ENCODE measurements at regions not wholly inside any gene's neighbourhood (a gene's known extent, or its start where the extent isn't known, plus 50 kb on each side); places are given as distances from the start of the nearest gene placed in this dataset.

DNA sequence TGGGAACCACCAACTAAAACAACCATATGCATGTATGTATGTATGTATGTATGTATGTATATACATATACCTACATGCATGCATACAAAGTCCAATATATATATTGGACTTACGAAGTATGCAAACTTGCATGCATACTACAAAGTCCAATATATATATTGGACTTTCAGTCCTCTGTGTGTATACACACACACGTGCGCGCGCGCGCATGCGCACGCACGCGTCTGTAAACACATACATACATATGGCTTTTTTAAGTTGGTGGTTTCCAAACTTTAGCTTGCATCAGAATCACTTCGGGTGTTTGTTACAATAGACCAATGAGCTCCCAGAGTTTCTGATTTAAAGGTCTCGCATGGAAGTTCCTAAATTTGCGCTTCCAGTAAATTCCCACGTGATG, 197.5 kb upstream of the C1orf87 start:
- H3K27me3 ChIP-seq (ENCODE audit: control insufficient read depth in 1 of 2, insufficient read depth in 2 of 2, low read length in 2 of 2): no peaks in the 10 kb centered on the region
- intact Hi-C loops (cut with DNase I, micrococcal nuclease): no loop called here
- POLR2A ChIA-PET: no interaction called here
- TF ChIP-seq CTCF (IDR thresholded peaks at IDR 0.05): no peak
- H3K9me3 ChIP-seq (ENCODE audit: control insufficient read depth in 1 of 2, insufficient read depth in 1 of 2, low read length in 2 of 2): peaks cover 0 to 4% of the 10 kb centered on the region in 2 experiments
- H3K27ac Mint-ChIP-seq: no peak overlapping the region
- CTCF ChIA-PET: no interaction called here
- no peak overlapping the region for H3K27ac ChIP-seq (ENCODE audit: low read depth in 1 of 2, low read length in 2 of 2)
- H3K4me3 ChIP-seq (ENCODE audit: low read length): no peak overlapping the region
- no peaks in the 10 kb centered on the region for H3K36me3 Mint-ChIP-seq (ENCODE audit: low read depth)
- H3K36me3 ChIP-seq (ENCODE audit: insufficient read depth, low read length): no peaks in the 10 kb centered on the region
- H3K4me3 Mint-ChIP-seq: no peak overlapping the region
- H3K4me1 Mint-ChIP-seq (ENCODE audit: low read depth): no peaks in the 10 kb centered on the region
- ATAC-seq (ENCODE audit: poor library complexity): no peak
- no peaks in the 10 kb centered on the region for H3K27me3 Mint-ChIP-seq
- DNase-seq: no peak
- H3K4me1 ChIP-seq (ENCODE audit: insufficient read depth, low read length): no peaks in the 10 kb centered on the region
- H3K9me3 Mint-ChIP-seq: no peaks in the 10 kb centered on the region

- Histone ChIP-seq H3K27me3 (ENCODE audit: control insufficient read depth in 1 of 2, insufficient read depth in 2 of 2, low read length in 2 of 2) (no peaks in the 10 kb centered on the region), H3K9me3 (ENCODE audit: control insufficient read depth in 1 of 2, insufficient read depth in 1 of 2, low read length in 2 of 2) (peaks cover 0 to 4% of the 10 kb centered on the region in 2 experiments), H3K27ac (ENCODE audit: low read depth in 1 of 2, low read length in 2 of 2) (no peak overlapping the region), H3K36me3 (ENCODE audit: insufficient read depth, low read length) (no peaks in the 10 kb centered on the region), H3K4me1 (ENCODE audit: insufficient read depth, low read length) (no peaks in the 10 kb centered on the region), H3K4me3 (ENCODE audit: low read length) (no peak overlapping the region)
- Mint-ChIP-seq H3K27me3 (no peaks in the 10 kb centered on the region), H3K4me3 (no peak overlapping the region), H3K36me3 (ENCODE audit: low read depth) (no peaks in the 10 kb centered on the region), H3K27ac (no peak overlapping the region), H3K4me1 (ENCODE audit: low read depth) (no peaks in the 10 kb centered on the region), H3K9me3 (no peaks in the 10 kb centered on the region)
- no peak for ATAC-seq (ENCODE audit: poor library complexity)
- intact Hi-C loops (cut with DNase I, micrococcal nuclease): no loop called here
- CTCF ChIA-PET: no interaction called here
- POLR2A ChIA-PET: no interaction called here
- DNase-seq: no peak
- no peak for TF ChIP-seq CTCF (IDR thresholded peaks at IDR 0.05)
These were observed 194.9 kb upstream of the C1orf87 start for GRCh38 chr1:60268451-60268850.

DNA sequence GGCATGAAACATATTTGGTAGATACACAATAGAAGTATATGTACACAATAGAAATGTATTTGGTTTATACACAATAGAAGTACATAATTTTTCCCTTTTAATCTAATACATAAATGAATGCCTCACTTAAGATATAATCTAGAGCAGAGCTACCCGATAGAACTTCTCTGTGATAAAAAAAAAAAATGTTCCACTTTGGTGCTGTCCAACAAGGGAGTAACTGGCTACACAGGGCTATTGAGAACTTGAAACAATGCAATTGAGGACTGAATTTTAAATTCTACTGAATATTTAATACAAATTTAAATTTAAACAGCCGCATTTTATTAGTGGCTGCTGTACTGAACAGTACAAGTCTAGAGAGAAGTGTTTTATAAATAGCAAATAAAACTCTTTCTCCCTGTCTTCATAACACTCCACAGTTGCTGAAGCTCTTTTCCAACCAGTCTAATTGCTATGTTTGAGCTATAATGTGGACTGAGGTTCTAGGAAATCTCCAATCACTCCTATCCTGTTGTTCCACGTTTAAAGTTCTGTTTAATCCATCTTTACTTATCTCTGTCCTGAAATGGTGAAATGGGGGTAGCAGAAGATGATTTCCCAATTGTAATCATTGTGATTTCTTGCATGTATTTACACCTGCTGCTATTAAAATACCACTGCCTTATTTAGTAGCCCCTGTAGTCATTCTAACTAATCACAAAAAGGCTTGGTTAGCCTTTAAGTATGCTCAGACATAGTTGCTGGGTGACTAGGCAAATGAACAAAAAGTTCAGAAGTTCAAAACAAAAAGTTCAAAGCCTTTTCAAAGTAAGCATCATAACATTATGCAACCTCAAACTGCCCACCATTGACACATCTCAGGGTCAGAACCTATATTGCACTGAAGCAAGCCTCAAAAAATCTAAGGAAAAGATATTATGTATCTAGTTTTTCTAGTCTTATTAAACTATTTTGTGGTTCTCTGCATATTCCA, 192.3 kb upstream of the C1orf87 start:
- ATAC-seq (ENCODE audit: poor library complexity): no peak
- Mint-ChIP-seq H3K4me1 (ENCODE audit: low read depth) (no peaks in the 10 kb centered on the region), H3K4me3 (no peak overlapping the region), H3K9me3 (no peaks in the 10 kb centered on the region), H3K36me3 (ENCODE audit: low read depth) (no peaks in the 10 kb centered on the region), H3K27ac (no peak overlapping the region), H3K27me3 (no peaks in the 10 kb centered on the region)
- Histone ChIP-seq H3K36me3 (ENCODE audit: insufficient read depth, low read length) (no peaks in the 10 kb centered on the region), H3K27me3 (ENCODE audit: control insufficient read depth in 1 of 2, insufficient read depth in 2 of 2, low read length in 2 of 2) (no peaks in the 10 kb centered on the region), H3K4me1 (ENCODE audit: insufficient read depth, low read length) (no peaks in the 10 kb centered on the region), H3K4me3 (ENCODE audit: low read length) (no peak overlapping the region), H3K9me3 (ENCODE audit: control insufficient read depth in 1 of 2, insufficient read depth in 1 of 2, low read length in 2 of 2) (no peaks in the 10 kb centered on the region), H3K27ac (ENCODE audit: low read depth in 1 of 2, low read length in 2 of 2) (no peak overlapping the region)
- CTCF ChIA-PET: no interaction called here
- no peak for DNase-seq
- intact Hi-C loops (cut with DNase I, micrococcal nuclease): no loop called here
- TF ChIP-seq CTCF (IDR thresholded peaks at IDR 0.05): no peak
- POLR2A ChIA-PET: no interaction called here

Data from CD4-positive, alpha-beta T cell (primary cell).